Myocyte (in vitro differentiated cells): ENCODE measurements at regions not wholly inside any gene's neighbourhood (a gene's known extent, or its start where the extent isn't known, plus 50 kb on each side); places are given as distances from the start of the nearest gene placed in this dataset.

Source experiments
- DNase-seq: peaks from one replicate; pipeline ENCODE4 v3.0.0-alpha.2; 2012; ENCODE audit warnings: low read depth

GRCh38 chr17:12369065-12369464 is 296.6 kb upstream of the MYOCD start:
- no peak for DNase-seq

- DNase-seq = no peak
Measured at GRCh38 chr17:12376276-12376675, 289.4 kb upstream of the MYOCD start.

GRCh38 chr17:12386225-12386624 is 279.5 kb upstream of the MYOCD start:
- DNase-seq = no peak

GRCh38 chr17:12388226-12388625 is 277.5 kb upstream of the MYOCD start:
- DNase-seq = no peak

GRCh38 chr17:12389421-12389820 is 276.3 kb upstream of the MYOCD start:
- no peak for DNase-seq

- DNase-seq = no peak
Measured at GRCh38 chr17:12390631-12391030, 275.1 kb upstream of the MYOCD start.

GRCh38 chr17:12391468-12391867 is 274.2 kb upstream of the MYOCD start:
- no peak for DNase-seq

- DNase-seq = no peak
Measured at GRCh38 chr17:12395733-12396354, 269.8 kb upstream of the MYOCD start.

GRCh38 chr17:12398441-12399051 is 267.1 kb upstream of the MYOCD start:
- no peak for DNase-seq

- DNase-seq = no peak
Measured at GRCh38 chr17:12402963-12403622, 262.6 kb upstream of the MYOCD start.

- no peak for DNase-seq
Measured at GRCh38 chr17:12403881-12404398, 261.8 kb upstream of the MYOCD start.

- no peak for DNase-seq
Measured at GRCh38 chr17:12406623-12407215, 259.0 kb upstream of the MYOCD start.

- DNase-seq = no peak
Measured at GRCh38 chr17:12407495-12408252, 258.0 kb upstream of the MYOCD start.

- no peak for DNase-seq
Measured at GRCh38 chr17:12409082-12409481, 256.6 kb upstream of the MYOCD start.

- no peak for DNase-seq
Measured at GRCh38 chr17:12410717-12411116, 255.0 kb upstream of the MYOCD start.

- DNase-seq = no peak
Measured at GRCh38 chr17:12415031-12415430, 250.7 kb upstream of the MYOCD start.

GRCh38 chr17:12421077-12421476 is 244.6 kb upstream of the MYOCD start:
- DNase-seq = no peak

GRCh38 chr17:12421646-12422306 is 243.9 kb upstream of the MYOCD start:
- DNase-seq = no peak

GRCh38 chr17:12422651-12423050 is 243.0 kb upstream of the MYOCD start:
- no peak for DNase-seq

GRCh38 chr17:12423337-12423736 is 242.4 kb upstream of the MYOCD start:
- no peak for DNase-seq

- DNase-seq = no peak
Measured at GRCh38 chr17:12429116-12429515, 236.6 kb upstream of the MYOCD start.
